ENCODE measurements at regions not wholly inside any gene's neighbourhood (a gene's known extent, or its start where the extent isn't known, plus 50 kb on each side); places are given as distances from the start of the nearest gene placed in this dataset.

GRCh38 chr1:230501242-230501641, 75.1 kb upstream of the PGBD5 start:
- no peak for TF ChIP-seq EP300 (conservative IDR thresholded peaks at IDR 0.05; ENCODE audit: poor library complexity, severe bottlenecking)
- TF ChIP-seq, protein P1, sequence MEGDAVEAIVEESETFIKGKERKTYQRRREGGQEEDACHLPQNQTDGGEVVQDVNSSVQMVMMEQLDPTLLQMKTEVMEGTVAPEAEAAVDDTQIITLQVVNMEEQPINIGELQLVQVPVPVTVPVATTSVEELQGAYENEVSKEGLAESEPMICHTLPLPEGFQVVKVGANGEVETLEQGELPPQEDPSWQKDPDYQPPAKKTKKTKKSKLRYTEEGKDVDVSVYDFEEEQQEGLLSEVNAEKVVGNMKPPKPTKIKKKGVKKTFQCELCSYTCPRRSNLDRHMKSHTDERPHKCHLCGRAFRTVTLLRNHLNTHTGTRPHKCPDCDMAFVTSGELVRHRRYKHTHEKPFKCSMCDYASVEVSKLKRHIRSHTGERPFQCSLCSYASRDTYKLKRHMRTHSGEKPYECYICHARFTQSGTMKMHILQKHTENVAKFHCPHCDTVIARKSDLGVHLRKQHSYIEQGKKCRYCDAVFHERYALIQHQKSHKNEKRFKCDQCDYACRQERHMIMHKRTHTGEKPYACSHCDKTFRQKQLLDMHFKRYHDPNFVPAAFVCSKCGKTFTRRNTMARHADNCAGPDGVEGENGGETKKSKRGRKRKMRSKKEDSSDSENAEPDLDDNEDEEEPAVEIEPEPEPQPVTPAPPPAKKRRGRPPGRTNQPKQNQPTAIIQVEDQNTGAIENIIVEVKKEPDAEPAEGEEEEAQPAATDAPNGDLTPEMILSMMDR (IDR thresholded peaks at IDR 0.05; ENCODE audit: poor library complexity, severe bottlenecking), result no peak
